GM23338 (cell line): ENCODE measurements at regions not wholly inside any gene's neighbourhood (a gene's known extent, or its start where the extent isn't known, plus 50 kb on each side); places are given as distances from the start of the nearest gene placed in this dataset.

Experiments
- CREB1 ChIP-seq: fragments of 250-450 bp; sonication (Bioruptor Pico); IDR thresholded peaks from 2 replicates; pipeline ENCODE4 v1.5.0; 2020; ENCODE audit warnings: low read depth, mild to moderate bottlenecking, moderate library complexity
- EZH2 ChIP-seq: fragments of 200-600 bp; sonication (generic); IDR thresholded peaks from one replicate; pipeline ENCODE4 v1.8.0; 2017; ENCODE audit warnings: antibody characterized with exemption, mild to moderate bottlenecking, low read depth; ENCODE audit not compliant: unreplicated experiment
- EZH2phosphoT487 ChIP-seq: fragments of 200-600 bp; sonication (generic); IDR thresholded peaks from one replicate; pipeline ENCODE4 v1.8.1; 2018; ENCODE audit warnings: antibody characterized with exemption; ENCODE audit not compliant: unreplicated experiment
- JUNB ChIP-seq: IDR thresholded peaks from one replicate; pipeline ENCODE4 v1.6.1; 2016; ENCODE audit warnings: antibody characterized with exemption; ENCODE audit not compliant: unreplicated experiment
- POLR2AphosphoS5 ChIP-seq: IDR thresholded peaks from 2 replicates; pipeline ENCODE4 v1.6.1; 2016; ENCODE audit warnings: antibody characterized with exemption, low read depth
- STAT1 ChIP-seq: IDR thresholded peaks from one replicate; pipeline ENCODE4 v1.6.1; 2016; ENCODE audit warnings: antibody characterized with exemption; ENCODE audit not compliant: unreplicated experiment
- ZNF331 ChIP-seq: fragments of 250-450 bp; sonication (Bioruptor Pico); IDR thresholded peaks from 2 replicates; pipeline ENCODE4 v1.5.0; 2020; ENCODE audit warnings: low read depth, mild to moderate bottlenecking, moderate library complexity
- TF ChIP-seq, protein P1 (sequence below), 2 experiments: fragments of 200-600 bp in 1 of 2; sonication (generic) in 1 of 2; conservative IDR thresholded peaks; 2 replicates each; pipeline versions ENCODE4 v1.5.1 to v1.6.1; 2016 to 2017; ENCODE audit warnings: antibody characterized with exemption in 2 of 2, low read depth in 2 of 2, mild to moderate bottlenecking in 2 of 2, moderate library complexity in 1 of 2
- TF ChIP-seq, protein P2 (sequence below): IDR thresholded peaks from 2 replicates; pipeline ENCODE4 v1.6.1; 2016; ENCODE audit warnings: antibody characterized with exemption
- TF ChIP-seq, protein P3 (sequence below): IDR thresholded peaks from one replicate; pipeline ENCODE4 v1.6.1; 2018; ENCODE audit warnings: antibody characterized with exemption; ENCODE audit not compliant: unreplicated experiment

DNA sequence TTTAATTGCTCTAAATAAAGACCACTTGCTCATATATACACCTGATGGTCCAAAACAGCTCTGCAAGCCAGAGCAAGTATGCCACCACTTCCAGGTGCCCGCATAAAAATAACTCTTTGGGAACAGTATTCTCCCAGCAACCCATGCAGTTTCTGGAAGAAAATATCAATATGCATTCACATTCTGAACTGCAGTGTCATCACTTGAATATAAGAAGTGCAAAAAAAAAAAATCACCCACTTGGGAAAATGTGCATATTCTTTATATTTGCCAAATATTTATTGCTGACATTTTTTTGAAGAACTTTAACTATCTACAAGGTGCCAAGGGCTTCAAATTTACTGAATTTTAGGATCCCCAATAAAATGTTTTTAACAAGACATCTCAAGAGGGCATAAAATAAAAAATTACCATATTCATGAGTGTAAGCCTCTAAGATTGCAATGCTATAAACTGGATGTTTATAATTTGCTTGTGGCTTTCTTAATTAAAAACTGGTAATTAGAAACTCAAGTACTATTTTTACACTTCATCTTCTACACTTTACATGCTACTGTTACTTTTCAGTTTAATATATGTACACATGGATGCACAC, 360.6 kb upstream of the HNRNPA3 start:
- TF ChIP-seq, protein P1, sequence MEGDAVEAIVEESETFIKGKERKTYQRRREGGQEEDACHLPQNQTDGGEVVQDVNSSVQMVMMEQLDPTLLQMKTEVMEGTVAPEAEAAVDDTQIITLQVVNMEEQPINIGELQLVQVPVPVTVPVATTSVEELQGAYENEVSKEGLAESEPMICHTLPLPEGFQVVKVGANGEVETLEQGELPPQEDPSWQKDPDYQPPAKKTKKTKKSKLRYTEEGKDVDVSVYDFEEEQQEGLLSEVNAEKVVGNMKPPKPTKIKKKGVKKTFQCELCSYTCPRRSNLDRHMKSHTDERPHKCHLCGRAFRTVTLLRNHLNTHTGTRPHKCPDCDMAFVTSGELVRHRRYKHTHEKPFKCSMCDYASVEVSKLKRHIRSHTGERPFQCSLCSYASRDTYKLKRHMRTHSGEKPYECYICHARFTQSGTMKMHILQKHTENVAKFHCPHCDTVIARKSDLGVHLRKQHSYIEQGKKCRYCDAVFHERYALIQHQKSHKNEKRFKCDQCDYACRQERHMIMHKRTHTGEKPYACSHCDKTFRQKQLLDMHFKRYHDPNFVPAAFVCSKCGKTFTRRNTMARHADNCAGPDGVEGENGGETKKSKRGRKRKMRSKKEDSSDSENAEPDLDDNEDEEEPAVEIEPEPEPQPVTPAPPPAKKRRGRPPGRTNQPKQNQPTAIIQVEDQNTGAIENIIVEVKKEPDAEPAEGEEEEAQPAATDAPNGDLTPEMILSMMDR (conservative IDR thresholded peaks at IDR 0.05; ENCODE audit: low read depth in 2 of 2), result no peak
- TF ChIP-seq, protein P2, sequence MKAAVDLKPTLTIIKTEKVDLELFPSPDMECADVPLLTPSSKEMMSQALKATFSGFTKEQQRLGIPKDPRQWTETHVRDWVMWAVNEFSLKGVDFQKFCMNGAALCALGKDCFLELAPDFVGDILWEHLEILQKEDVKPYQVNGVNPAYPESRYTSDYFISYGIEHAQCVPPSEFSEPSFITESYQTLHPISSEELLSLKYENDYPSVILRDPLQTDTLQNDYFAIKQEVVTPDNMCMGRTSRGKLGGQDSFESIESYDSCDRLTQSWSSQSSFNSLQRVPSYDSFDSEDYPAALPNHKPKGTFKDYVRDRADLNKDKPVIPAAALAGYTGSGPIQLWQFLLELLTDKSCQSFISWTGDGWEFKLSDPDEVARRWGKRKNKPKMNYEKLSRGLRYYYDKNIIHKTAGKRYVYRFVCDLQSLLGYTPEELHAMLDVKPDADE, result no peak
- TF ChIP-seq POLR2AphosphoS5 (no peak), EZH2 (no peak), EZH2phosphoT487 (no peak), ZNF331 (CRISPR knock-in tag) (no peak), CREB1 (CRISPR knock-in tag) (no peak), STAT1 (no peak), JUNB (no peak)
- TF ChIP-seq, protein P3, sequence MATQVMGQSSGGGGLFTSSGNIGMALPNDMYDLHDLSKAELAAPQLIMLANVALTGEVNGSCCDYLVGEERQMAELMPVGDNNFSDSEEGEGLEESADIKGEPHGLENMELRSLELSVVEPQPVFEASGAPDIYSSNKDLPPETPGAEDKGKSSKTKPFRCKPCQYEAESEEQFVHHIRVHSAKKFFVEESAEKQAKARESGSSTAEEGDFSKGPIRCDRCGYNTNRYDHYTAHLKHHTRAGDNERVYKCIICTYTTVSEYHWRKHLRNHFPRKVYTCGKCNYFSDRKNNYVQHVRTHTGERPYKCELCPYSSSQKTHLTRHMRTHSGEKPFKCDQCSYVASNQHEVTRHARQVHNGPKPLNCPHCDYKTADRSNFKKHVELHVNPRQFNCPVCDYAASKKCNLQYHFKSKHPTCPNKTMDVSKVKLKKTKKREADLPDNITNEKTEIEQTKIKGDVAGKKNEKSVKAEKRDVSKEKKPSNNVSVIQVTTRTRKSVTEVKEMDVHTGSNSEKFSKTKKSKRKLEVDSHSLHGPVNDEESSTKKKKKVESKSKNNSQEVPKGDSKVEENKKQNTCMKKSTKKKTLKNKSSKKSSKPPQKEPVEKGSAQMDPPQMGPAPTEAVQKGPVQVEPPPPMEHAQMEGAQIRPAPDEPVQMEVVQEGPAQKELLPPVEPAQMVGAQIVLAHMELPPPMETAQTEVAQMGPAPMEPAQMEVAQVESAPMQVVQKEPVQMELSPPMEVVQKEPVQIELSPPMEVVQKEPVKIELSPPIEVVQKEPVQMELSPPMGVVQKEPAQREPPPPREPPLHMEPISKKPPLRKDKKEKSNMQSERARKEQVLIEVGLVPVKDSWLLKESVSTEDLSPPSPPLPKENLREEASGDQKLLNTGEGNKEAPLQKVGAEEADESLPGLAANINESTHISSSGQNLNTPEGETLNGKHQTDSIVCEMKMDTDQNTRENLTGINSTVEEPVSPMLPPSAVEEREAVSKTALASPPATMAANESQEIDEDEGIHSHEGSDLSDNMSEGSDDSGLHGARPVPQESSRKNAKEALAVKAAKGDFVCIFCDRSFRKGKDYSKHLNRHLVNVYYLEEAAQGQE, result no peak
